SK-N-SH (cell line): ENCODE measurements at regions not wholly inside any gene's neighbourhood (a gene's known extent, or its start where the extent isn't known, plus 50 kb on each side); places are given as distances from the start of the nearest gene placed in this dataset.

Source experiments
- CTCF ChIA-PET: fragments of 300-600, 350-600 bp; formaldehyde crosslinking; extraction: SDS; loops from one replicate; lab custom pipeline; 2021; lab: Yijun Ruan, JAX
- POLR2A ChIA-PET: fragments of 350-600 bp; sonication (Branson Sonifier 250); formaldehyde crosslinking; extraction: SDS; loops from one replicate; lab custom pipeline; 2020; ENCODE audit warnings: antibody characterized with exemption, inconsistent platforms; lab: Yijun Ruan, JAX
- DNase-seq: peaks from one replicate; pipeline ENCODE4 v3.0.0; 2012
- H2AFZ ChIP-seq: fragments of 200-600 bp; sonication (generic); 2 replicates; pipeline ENCODE4 v1.8.1; 2016; ENCODE audit warnings: antibody characterized with exemption, mild to moderate bottlenecking, low read depth
- H3F3A ChIP-seq: fragments of 200-600 bp; sonication (generic); replicated peaks from 2 replicates; pipeline ENCODE3; 2016; ENCODE audit warnings: antibody characterized with exemption, mild to moderate bottlenecking; ENCODE audit not compliant: insufficient read depth
- H3K27ac ChIP-seq, 2 experiments: fragments of 200-500 bp in 1 of 2; fragments of 200-600 bp in 1 of 2; sonication (Bioruptor generic) in 1 of 2; sonication (generic), shearing (Covaris generic) in 1 of 2; 2 replicates each; pipeline versions ENCODE4 v1.5.1 to v1.6.1; 2014 to 2016; ENCODE audit warnings: low read depth in 2 of 2, inconsistent platforms in 1 of 2, low read length in 1 of 2, mild to moderate bottlenecking in 1 of 2, mixed read lengths in 1 of 2
- H3K27me3 ChIP-seq: fragments of 200-600 bp; sonication (generic), shearing (Covaris generic); 2 replicates; pipeline ENCODE4 v1.6.1; 2016; ENCODE audit warnings: mixed run types; ENCODE audit not compliant: insufficient read depth
- H3K36me3 ChIP-seq, 2 experiments: fragments of 200-500 bp in 1 of 2; fragments of 200-600 bp in 1 of 2; sonication (Bioruptor generic) in 1 of 2; sonication (generic) in 1 of 2; replicated peaks in 1 of 2; 2 replicates each; pipeline versions ENCODE3 to v1.5.1; 2014 to 2016; ENCODE audit warnings: low read length in 1 of 2, mild to moderate bottlenecking in 1 of 2; ENCODE audit not compliant: insufficient read depth in 2 of 2, control insufficient read depth in 1 of 2
- H3K4me1 ChIP-seq, 2 experiments: fragments of 200-500 bp in 1 of 2; fragments of 200-600 bp in 1 of 2; sonication (Bioruptor generic) in 1 of 2; sonication (generic), shearing (Covaris generic) in 1 of 2; 2 replicates each; pipeline versions ENCODE4 v1.5.1 to v1.6.1; 2014 to 2016; ENCODE audit warnings: low read depth in 1 of 2, low read length in 1 of 2, mixed run types in 1 of 2; ENCODE audit not compliant: insufficient read depth in 2 of 2, control insufficient read depth in 1 of 2
- H3K4me2 ChIP-seq: fragments of 200-600 bp; sonication (generic), shearing (Covaris generic); 2 replicates; pipeline ENCODE4 v1.6.1; 2017; ENCODE audit warnings: mixed run types
- H3K4me3 ChIP-seq, 2 experiments: fragments of 200-500 bp in 1 of 2; fragments of 200-600 bp in 1 of 2; sonication (Bioruptor generic) in 1 of 2; sonication (generic), shearing (Covaris generic) in 1 of 2; 2 replicates each; pipeline versions ENCODE4 v1.5.1 to v1.8.1; 2014 to 2016; ENCODE audit warnings: low read depth in 2 of 2, inconsistent platforms in 1 of 2, low read length in 1 of 2, mild to moderate bottlenecking in 1 of 2, mixed read lengths in 1 of 2, moderate library complexity in 1 of 2
- H3K79me2 ChIP-seq: fragments of 200-600 bp; sonication (generic); 2 replicates; pipeline ENCODE4 v1.8.1; 2017; ENCODE audit warnings: mild to moderate bottlenecking; ENCODE audit not compliant: insufficient read depth
- H3K9ac ChIP-seq: fragments of 200-600 bp; sonication (generic); 2 replicates; pipeline ENCODE4 v1.6.1; 2017; ENCODE audit warnings: mixed run types
- H3K9me2 ChIP-seq: fragments of 200-600 bp; sonication (generic); 2 replicates; pipeline ENCODE4 v1.6.1; 2017; ENCODE audit warnings: mixed run types
- H3K9me3 ChIP-seq: fragments of 200-600 bp; sonication (generic); 2 replicates; pipeline ENCODE4 v1.6.1; 2017; ENCODE audit warnings: mixed run types, mild to moderate bottlenecking, moderate library complexity
- H4K20me1 ChIP-seq: fragments of 200-600 bp; sonication (generic); 2 replicates; pipeline ENCODE4 v1.6.1; 2017; ENCODE audit warnings: mild to moderate bottlenecking, mixed run types; ENCODE audit not compliant: insufficient read depth
- CTCF ChIP-seq: fragments of 200-600 bp; sonication (generic); IDR thresholded peaks from 2 replicates; pipeline ENCODE4 v1.6.1; 2017; ENCODE audit warnings: antibody characterized with exemption, mild to moderate bottlenecking, moderate library complexity
- FOSL2 ChIP-seq: IDR thresholded peaks from 2 replicates; pipeline ENCODE4 v1.4.0; 2012; ENCODE audit warnings: low read depth, mild to moderate bottlenecking, moderate library complexity, borderline replicate concordance
- FOXJ3 ChIP-seq: sonication (generic); formaldehyde crosslinking; IDR thresholded peaks from 2 replicates; pipeline ENCODE4 v1.5.1; 2020; ENCODE audit warnings: mild to moderate bottlenecking, missing genetic modification reagents
- FOXM1 ChIP-seq: IDR thresholded peaks from 2 replicates; pipeline ENCODE4 v1.4.0; 2012; ENCODE audit warnings: low read depth, mild to moderate bottlenecking
- GABPA ChIP-seq: IDR thresholded peaks from 2 replicates; pipeline ENCODE4 v1.4.0; 2012; ENCODE audit warnings: low read depth, mild to moderate bottlenecking
- MAX ChIP-seq: IDR thresholded peaks from 2 replicates; pipeline ENCODE4 v1.4.0; 2012; ENCODE audit warnings: low read depth
- MEF2A ChIP-seq: IDR thresholded peaks from 2 replicates; pipeline ENCODE4 v1.4.0; 2012; ENCODE audit warnings: low read depth, borderline replicate concordance
- MXI1 ChIP-seq: IDR thresholded peaks from 2 replicates; pipeline ENCODE4 v1.6.1; 2012; ENCODE audit warnings: mild to moderate bottlenecking, low read depth, low read length, improper control_type of control experiment
- NFIC ChIP-seq: IDR thresholded peaks from 2 replicates; pipeline ENCODE4 v1.4.0; 2012; ENCODE audit warnings: borderline replicate concordance
- NRF1 ChIP-seq: IDR thresholded peaks from 2 replicates; pipeline ENCODE4 v1.6.1; 2012; ENCODE audit warnings: low read depth, mild to moderate bottlenecking, low read length
- PBX3 ChIP-seq: IDR thresholded peaks from 2 replicates; pipeline ENCODE4; 2012
- SIN3A ChIP-seq: IDR thresholded peaks from 2 replicates; pipeline ENCODE4 v1.6.1; 2012; ENCODE audit warnings: low read depth, mild to moderate bottlenecking, low read length, moderate library complexity, borderline replicate concordance
- TAF1 ChIP-seq: IDR thresholded peaks from 2 replicates; pipeline ENCODE4 v1.6.1; 2012; ENCODE audit warnings: low read depth, mild to moderate bottlenecking, low read length, moderate library complexity, borderline replicate concordance
- USF1 ChIP-seq: IDR thresholded peaks from 2 replicates; pipeline ENCODE4 v1.4.0; 2012; ENCODE audit warnings: low read depth, borderline replicate concordance
- USF2 ChIP-seq: fragments of 150-350 bp; IDR thresholded peaks from 2 replicates; pipeline ENCODE4 v1.6.1; 2017; ENCODE audit warnings: antibody characterized with exemption, low read length, low read depth, borderline replicate concordance
- YY1 ChIP-seq: IDR thresholded peaks from 2 replicates; pipeline ENCODE4 v1.4.0; 2012; ENCODE audit warnings: low read depth, mild to moderate bottlenecking
- ZBTB33 ChIP-seq: IDR thresholded peaks from 2 replicates; pipeline ENCODE4 v1.4.0; 2012; ENCODE audit warnings: low read depth, borderline replicate concordance
- WGBS: methylation state at CpG from one replicate; pipeline ENCODE4 v1.1.6; 2017; ENCODE audit warnings: low lambda C conversion rate; 5-methylcytosine and 5-hydroxymethylcytosine counted together

GRCh38 chr13:50382511-50382910 is 367.3 kb downstream of the KCNRG start:
- no peaks in the 10 kb centered on the region for H3F3A ChIP-seq
- H3K4me1 ChIP-seq = peaks cover 0 to 2% of the 10 kb centered on the region in 2 experiments; a peak in 2 of 4 replicates
- no peaks in the 10 kb centered on the region for H3K27me3 ChIP-seq
- TF ChIP-seq USF1 = no peak
- TF ChIP-seq FOXJ3 (CRISPR knock-in tag) = no peak
- no peak for TF ChIP-seq NFIC
- TF ChIP-seq YY1 = no peak
- TF ChIP-seq CTCF = no peak
- TF ChIP-seq TAF1 = no peak
- no peak for TF ChIP-seq USF2
- no peak for TF ChIP-seq MXI1
- no peak for TF ChIP-seq SIN3A
- TF ChIP-seq PBX3 = no peak
- no peak for TF ChIP-seq NRF1
- TF ChIP-seq MAX = no peak
- no peak for TF ChIP-seq FOXM1
- H3K4me3 ChIP-seq = no peak overlapping the region
- no peak overlapping the region for H3K27ac ChIP-seq
- POLR2A ChIA-PET = no interaction called here
- no peak overlapping the region for H3K9ac ChIP-seq
- H3K36me3 ChIP-seq = no peaks in the 10 kb centered on the region
- no peaks in the 10 kb centered on the region for H3K9me2 ChIP-seq
- no peaks in the 10 kb centered on the region for H4K20me1 ChIP-seq
- no peak overlapping the region for H2AFZ ChIP-seq
- CTCF ChIA-PET = interaction anchor here (0.6 kb wide), 1 partner anchor 8 kb away, joined by 3 read pairs; no protein-coding TSS in a partner anchor
- 57% methylated on average over 1 of the region's 1 CpG for WGBS
- no peaks in the 10 kb centered on the region for H3K79me2 ChIP-seq
- no peak overlapping the region for H3K4me2 ChIP-seq
- no peak for DNase-seq
- peaks cover 5% of the 10 kb centered on the region; the same call in 1 of the 2 replicates for H3K9me3 ChIP-seq

GRCh38 chr13:50382951-50383350 is 367.7 kb downstream of the KCNRG start:
- no peak overlapping the region for H3K4me3 ChIP-seq
- no peaks in the 10 kb centered on the region for H3K27me3 ChIP-seq
- H3K9ac ChIP-seq = no peak overlapping the region
- H3K79me2 ChIP-seq = no peaks in the 10 kb centered on the region
- no peak overlapping the region for H2AFZ ChIP-seq
- H4K20me1 ChIP-seq = no peaks in the 10 kb centered on the region
- H3K4me1 ChIP-seq = peaks cover 0 to 2% of the 10 kb centered on the region in 2 experiments; a peak in 2 of 4 replicates
- H3K27ac ChIP-seq = no peak overlapping the region
- POLR2A ChIA-PET = no interaction called here
- H3K9me3 ChIP-seq = peaks cover 5% of the 10 kb centered on the region; the same call in 1 of the 2 replicates
- H3K9me2 ChIP-seq = no peaks in the 10 kb centered on the region
- WGBS = 61% methylated on average over 4 of the region's 4 CpGs
- H3K36me3 ChIP-seq = no peaks in the 10 kb centered on the region
- H3K4me2 ChIP-seq = no peak overlapping the region
- DNase-seq = no peak
- CTCF ChIA-PET = interaction anchor here (0.6 kb wide), 1 partner anchor 8 kb away, joined by 3 read pairs; no protein-coding TSS in a partner anchor
- no peaks in the 10 kb centered on the region for H3F3A ChIP-seq
- no peak for TF ChIP-seq ZBTB33
- TF ChIP-seq FOXJ3 (CRISPR knock-in tag) = no peak
- TF ChIP-seq SIN3A = no peak
- no peak for TF ChIP-seq MAX
- TF ChIP-seq NFIC = no peak
- no peak for TF ChIP-seq FOSL2
- no peak for TF ChIP-seq GABPA
- TF ChIP-seq MEF2A = no peak
